GM21390 (cell line): ENCODE measurements at regions not wholly inside any gene's neighbourhood (a gene's known extent, or its start where the extent isn't known, plus 50 kb on each side); places are given as distances from the start of the nearest gene placed in this dataset.

Experiments used
- ATAC-seq: cut with Tn5 transposase; IDR thresholded peaks from one replicate; pipeline ENCODE4 v1.9.1; 2021; ENCODE audit not compliant: unreplicated experiment

DNA sequence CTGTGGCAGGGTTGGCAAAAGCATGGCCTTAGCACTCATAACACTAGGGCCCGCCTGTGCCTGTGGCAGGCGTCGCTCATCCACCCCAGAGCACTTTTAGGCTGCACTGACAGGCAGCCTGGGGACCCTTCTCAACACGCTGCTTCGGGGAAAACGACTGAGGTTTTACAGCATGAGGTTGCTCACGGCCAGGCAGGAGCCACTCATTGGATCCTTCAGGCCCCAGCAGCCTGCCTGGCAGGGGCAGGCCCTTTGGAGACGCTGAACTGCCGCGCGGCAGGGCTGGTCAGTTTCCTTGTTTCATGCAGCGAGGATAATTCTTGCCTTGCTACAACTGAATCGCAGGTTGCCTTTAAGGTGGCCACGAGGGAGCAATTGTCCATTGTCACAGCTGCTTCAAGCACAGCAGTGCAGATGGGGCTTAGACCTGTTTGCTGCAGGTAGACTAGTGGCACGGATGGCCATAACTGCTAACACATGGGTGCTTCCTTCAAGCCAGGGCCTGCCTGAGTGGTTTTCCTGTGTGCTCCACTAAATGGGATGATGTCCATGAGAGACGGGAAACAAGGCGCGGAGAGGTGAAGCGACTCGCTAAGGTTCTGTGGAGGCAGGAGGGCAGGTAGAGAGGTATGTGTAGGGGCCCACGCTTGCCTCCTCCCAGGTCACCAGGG lies 49.9 kb upstream of the HS6ST1 start:
- no peak for ATAC-seq

- ATAC-seq, result no peak
These were observed 50.5 kb upstream of the HS6ST1 start for GRCh38 chr2:128369108-128369555.

GRCh38 chr2:128369602-128370467 lies 51.2 kb upstream of the HS6ST1 start:
- no peak for ATAC-seq

DNA sequence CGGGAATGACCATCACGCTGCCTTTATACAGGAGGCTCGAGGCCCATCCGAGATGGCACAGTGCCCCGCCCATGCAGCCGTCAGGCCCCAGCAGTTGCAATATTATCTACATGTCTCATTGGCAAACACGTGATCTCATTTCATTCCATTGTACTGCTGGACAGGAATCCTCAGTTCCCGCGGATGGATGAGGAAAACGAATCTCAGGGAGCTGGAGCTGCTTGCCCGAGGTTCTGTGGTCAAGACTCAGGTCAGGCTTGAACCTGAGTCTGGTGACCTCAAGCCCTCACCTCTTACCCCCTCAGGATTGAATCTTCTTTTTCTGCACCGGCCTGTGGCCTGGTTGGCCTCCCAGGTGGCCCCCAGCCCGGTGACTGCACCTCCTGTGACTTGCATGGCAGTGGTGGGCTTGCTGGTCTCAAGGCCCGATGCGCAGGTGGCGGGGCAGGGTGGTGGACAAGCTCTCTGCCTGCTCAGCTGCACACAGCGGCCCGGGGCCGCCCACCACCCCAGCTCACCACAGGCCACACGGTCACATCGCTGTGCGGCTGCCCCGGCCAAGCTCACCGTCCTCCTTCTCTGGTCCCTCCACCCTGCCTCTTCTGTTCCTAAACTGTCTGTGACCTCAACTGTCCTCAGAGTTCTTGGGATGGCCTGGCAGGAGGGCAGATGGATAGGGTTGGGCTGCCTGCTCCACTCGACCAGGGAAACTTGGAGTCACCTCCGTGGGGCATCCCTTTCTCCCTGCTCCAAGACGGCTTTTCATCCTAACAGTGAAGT lies 52.0 kb upstream of the HS6ST1 start:
- no peak for ATAC-seq

GRCh38 chr2:128371248-128371630 lies 52.6 kb upstream of the HS6ST1 start:
- ATAC-seq, result no peak

- ATAC-seq, result no peak
These were observed 53.1 kb upstream of the HS6ST1 start for GRCh38 chr2:128371648-128372345.

DNA sequence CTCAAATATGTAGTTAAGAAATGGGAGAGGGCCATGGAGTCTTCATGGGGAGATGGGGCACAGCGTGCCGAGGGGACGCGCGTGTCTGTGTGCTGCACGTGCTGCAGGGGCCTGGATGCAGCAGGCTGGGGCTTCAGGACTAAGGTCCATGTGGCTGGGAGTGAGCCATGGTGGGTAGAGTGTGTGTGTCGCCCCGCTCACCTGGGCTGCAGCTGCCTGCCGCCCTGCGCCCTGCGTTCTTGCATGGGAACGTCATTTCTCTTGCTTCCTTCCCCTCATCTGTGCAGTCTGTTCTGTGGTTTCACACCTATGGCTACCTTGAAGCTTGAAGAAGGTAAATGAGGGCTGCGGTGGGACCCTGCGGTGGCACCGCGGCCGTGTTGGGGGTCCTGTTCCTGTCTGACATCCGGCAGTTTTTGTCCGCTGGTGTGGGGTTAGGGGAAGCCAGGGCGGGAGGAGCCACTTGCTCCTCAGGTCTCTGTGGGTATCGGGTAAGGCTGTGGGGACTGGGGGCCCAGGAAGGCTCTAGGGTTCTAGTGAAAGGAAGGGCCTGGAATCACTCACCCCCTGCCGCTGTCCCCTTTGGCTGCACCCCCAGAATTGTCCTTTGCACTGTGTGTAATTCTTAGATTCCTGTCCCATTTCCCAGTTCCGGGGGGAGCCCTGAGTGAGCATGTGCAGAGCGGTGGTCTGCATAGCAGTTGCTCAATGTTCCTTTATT lies 54.1 kb upstream of the HS6ST1 start:
- ATAC-seq, result no peak

DNA sequence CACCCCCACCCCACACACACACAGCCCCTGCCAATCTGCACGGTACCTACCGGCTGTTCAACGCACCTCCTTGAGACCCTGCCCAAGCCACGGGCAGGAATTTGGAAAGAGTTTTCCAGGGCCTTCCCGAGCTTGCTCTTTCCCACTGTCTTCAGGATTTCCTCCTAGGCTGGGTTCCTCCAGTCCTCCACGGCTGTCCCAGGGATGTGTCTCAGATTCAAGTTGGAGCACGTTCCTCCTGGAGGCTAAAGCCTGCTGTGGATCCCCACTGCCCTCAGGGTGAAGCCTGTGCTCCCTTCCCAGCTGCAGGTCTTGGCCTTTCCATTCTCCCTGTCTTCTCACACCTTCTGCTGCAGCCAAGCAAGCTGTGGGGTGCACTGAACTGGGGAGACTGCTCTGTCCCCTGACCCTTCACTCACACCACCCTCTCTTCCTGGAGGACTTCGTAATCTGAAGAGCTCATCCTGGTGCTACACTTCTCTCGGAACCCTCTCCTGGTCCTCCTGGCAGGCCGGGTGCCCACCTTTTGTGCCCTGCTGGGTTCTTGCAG lies 54.9 kb upstream of the HS6ST1 start:
- ATAC-seq, result no peak

- no peak for ATAC-seq
These were observed 55.5 kb upstream of the HS6ST1 start for GRCh38 chr2:128374001-128374710.

DNA sequence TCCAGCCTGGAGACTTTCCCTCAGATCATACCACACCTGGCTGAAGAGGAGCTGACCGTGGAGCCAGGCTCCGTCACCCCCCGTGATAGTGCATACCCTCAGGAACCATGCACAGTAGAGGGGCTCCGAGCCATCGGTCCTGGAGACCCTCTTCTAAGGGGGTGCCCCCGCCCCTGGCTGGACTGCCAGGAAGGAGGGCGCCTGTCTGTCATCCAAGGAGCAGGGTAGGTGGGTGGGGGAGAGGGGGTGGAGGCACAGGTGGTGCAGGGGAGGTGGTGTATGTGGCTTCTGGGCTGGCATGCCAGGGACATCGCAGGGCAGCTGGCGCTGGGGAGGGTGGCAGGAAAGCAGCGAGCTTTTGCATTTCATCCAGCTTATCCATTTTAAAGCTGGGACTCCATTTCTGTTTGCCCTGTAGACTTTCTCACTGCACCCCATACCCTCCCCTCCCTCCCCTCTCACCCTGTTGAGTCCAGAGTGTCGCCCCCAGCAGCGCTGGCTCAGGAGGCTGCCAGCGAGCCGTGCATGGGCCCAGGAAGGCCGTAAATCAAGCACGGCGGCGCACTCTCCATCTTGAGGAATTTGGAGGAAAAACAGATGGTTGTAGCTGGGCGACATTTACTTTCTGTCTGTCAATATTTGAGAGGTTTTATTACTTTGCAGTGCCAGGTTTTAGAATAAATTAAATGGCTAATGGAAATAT lies 56.2 kb upstream of the HS6ST1 start:
- ATAC-seq, result no peak

GRCh38 chr2:128375454-128375853 lies 56.8 kb upstream of the HS6ST1 start:
- ATAC-seq, result no peak

DNA sequence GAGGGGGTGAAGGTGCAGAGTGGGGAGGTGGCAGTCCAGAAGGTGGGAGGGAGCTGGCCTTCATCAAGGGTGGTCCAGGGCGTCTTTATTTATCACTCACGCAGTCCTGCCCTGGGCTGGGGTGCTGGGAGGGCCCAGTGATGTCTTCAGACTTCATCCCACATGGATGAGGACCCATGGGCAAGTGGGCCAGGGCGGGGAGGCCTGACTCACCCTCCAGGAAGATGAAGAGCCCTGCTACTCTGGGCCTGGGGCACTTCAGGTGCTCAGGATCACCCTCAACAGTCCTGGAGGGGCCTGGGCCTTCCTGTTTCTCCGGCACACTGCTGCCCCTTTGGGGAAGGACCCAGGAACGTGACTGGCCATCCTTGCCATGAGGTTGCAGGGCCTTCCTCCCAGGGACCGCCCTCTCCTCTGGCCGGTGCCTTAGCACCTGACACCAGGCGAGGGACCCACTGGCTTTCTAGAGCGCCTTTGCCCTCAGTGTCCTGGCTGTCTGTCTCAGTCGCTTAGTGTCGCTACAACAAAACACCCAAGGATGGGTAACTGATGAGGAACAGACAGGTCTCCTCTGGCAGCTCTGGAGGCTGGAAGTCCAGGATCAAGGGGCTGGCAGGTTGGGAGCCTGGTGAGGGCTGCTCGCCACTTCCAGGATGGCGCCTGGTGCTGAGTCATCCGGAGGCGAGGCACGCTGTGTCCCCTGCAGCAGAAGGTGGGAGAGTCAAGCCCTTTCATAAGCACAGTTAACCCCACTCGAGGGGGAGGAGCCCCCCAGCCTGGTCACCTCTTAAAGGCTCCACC lies 57.8 kb upstream of the HS6ST1 start:
- no peak for ATAC-seq

GRCh38 chr2:128377071-128377910 lies 58.6 kb upstream of the HS6ST1 start:
- ATAC-seq, result no peak

GRCh38 chr2:128378231-128379020 lies 59.8 kb upstream of the HS6ST1 start:
- no peak for ATAC-seq

DNA sequence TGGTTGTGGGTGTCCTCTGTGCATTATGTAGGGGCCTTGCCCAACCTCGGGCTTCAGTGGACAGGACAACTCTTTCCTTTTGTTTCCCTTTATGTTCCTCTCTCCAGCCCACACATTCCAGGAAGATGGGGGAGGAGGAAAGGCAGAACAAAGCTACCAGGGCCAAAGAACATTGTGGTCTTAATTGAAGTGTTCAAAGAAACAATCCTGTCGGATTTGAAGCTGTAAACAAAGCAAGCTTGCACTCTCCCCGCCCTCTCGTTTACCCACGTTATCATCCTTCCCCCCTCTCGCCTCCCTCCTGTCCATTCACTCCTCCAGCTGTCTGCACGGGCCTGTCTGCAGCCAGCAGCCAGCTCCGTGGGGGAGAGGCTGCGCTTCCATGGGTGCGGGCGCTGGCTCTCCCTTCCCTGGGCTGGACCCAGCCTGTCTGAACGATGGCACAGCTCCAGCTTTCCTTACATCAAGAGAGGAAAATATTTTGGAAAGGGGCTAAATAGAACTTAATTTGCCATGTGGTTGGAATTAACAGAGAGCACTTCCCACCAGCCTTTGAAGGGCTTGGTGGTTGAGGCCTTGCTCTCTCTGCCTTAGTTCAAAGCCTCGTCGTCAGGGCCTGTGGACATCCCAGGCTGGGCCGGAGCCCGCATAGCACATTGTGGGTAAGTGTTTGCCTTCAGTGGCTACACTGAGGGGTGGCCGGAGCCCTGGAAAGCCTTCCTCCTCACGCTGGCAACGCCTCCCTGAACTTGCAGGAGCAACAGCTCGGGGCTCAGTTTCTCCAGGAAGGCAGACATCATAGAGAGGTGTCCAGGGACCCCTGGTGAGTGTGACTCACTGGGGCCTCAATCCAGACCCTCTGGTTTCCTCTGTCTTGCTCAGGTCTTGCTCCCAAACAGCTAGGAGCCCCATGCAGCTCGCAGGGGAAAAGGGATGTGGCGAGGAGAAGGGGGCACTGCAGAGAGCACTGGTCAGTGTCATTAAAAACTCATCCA lies 60.6 kb upstream of the HS6ST1 start:
- no peak for ATAC-seq
